ENCODE measurements at regions not wholly inside any gene's neighbourhood (a gene's known extent, or its start where the extent isn't known, plus 50 kb on each side); places are given as distances from the start of the nearest gene placed in this dataset.
A peak's percentile ranks its signal among the peaks of the same experiment; 100 is the strongest.

- H3K4me2 ChIP-seq (ENCODE audit: low read length): no peak overlapping the region
- Mint-ChIP-seq H3K4me1 (ENCODE audit: low read depth, unreplicated experiment) (no peaks in the 10 kb centered on the region), H3K27me3 (ENCODE audit: low read depth, unreplicated experiment) (no peaks in the 10 kb centered on the region), H3K4me3 (ENCODE audit: unreplicated experiment) (no peak overlapping the region), H3K27ac (ENCODE audit: unreplicated experiment) (no peak overlapping the region), H3K36me3 (ENCODE audit: low read depth, unreplicated experiment) (no peaks in the 10 kb centered on the region), H3K9me3 (ENCODE audit: unreplicated experiment) (peaks cover 6% of the 10 kb centered on the region)
- H3K4me1 ChIP-seq (ENCODE audit: insufficient read depth, low read length): no peaks in the 10 kb centered on the region
- H3K27ac ChIP-seq (ENCODE audit: low read depth, low read length): no peak overlapping the region
- H3K9me3 ChIP-seq (ENCODE audit: insufficient read depth, low read depth, low read length): no peaks in the 10 kb centered on the region
- no peaks in the 10 kb centered on the region for H3K27me3 ChIP-seq (ENCODE audit: insufficient read depth, low read length)
- H4K20me1 ChIP-seq (ENCODE audit: insufficient read depth, low read length): no peaks in the 10 kb centered on the region
- no peak for DNase-seq (ENCODE audit: low read depth)
- FAIRE-seq: no peak
- H2AFZ ChIP-seq (ENCODE audit: low read depth, low read length): no peak overlapping the region
- TF ChIP-seq EZH2 (IDR thresholded peaks at IDR 0.05; ENCODE audit: insufficient read depth, low read length) (no peak), CTCF (IDR thresholded peaks at IDR 0.05; ENCODE audit: insufficient read depth, low read depth, low read length) (no peak)
- H3K36me3 ChIP-seq (ENCODE audit: insufficient read depth, low read length): no peaks in the 10 kb centered on the region
- no peaks in the 10 kb centered on the region for H3K79me2 ChIP-seq (ENCODE audit: insufficient read depth, low read length)
- no peak overlapping the region for H3K4me3 ChIP-seq (ENCODE audit: insufficient read depth, low read depth, low read length)
- no peak overlapping the region for H3K9ac ChIP-seq (ENCODE audit: low read length)
Observed at GRCh38 chr2:144925886-144926285, 406.0 kb upstream of the ZEB2 start.

GRCh38 chr2:144924827-144925226 is 404.9 kb upstream of the ZEB2 start:
- Histone ChIP-seq H3K4me1 (ENCODE audit: insufficient read depth, low read length) (no peaks in the 10 kb centered on the region), H3K9ac (ENCODE audit: low read length) (no peak overlapping the region), H4K20me1 (ENCODE audit: insufficient read depth, low read length) (no peaks in the 10 kb centered on the region), H3K79me2 (ENCODE audit: insufficient read depth, low read length) (no peaks in the 10 kb centered on the region), H3K4me2 (ENCODE audit: low read length) (no peak overlapping the region), H3K36me3 (ENCODE audit: insufficient read depth, low read length) (no peaks in the 10 kb centered on the region), H3K27ac (ENCODE audit: low read depth, low read length) (no peak overlapping the region), H3K27me3 (ENCODE audit: insufficient read depth, low read length) (no peaks in the 10 kb centered on the region), H2AFZ (ENCODE audit: low read depth, low read length) (no peak overlapping the region), H3K9me3 (ENCODE audit: insufficient read depth, low read depth, low read length) (no peaks in the 10 kb centered on the region), H3K4me3 (ENCODE audit: insufficient read depth, low read depth, low read length) (no peak overlapping the region)
- TF ChIP-seq EZH2 (IDR thresholded peaks at IDR 0.05; ENCODE audit: insufficient read depth, low read length): no peak
- no peak for TF ChIP-seq CTCF (IDR thresholded peaks at IDR 0.05; ENCODE audit: insufficient read depth, low read depth, low read length)
- peaks cover 6% of the 10 kb centered on the region for H3K9me3 Mint-ChIP-seq (ENCODE audit: unreplicated experiment)
- DNase-seq (ENCODE audit: low read depth) (no peak), FAIRE-seq (no peak)
- H3K4me3 Mint-ChIP-seq (ENCODE audit: unreplicated experiment): no peak overlapping the region
- H3K36me3 Mint-ChIP-seq (ENCODE audit: low read depth, unreplicated experiment): no peaks in the 10 kb centered on the region
- H3K27me3 Mint-ChIP-seq (ENCODE audit: low read depth, unreplicated experiment): no peaks in the 10 kb centered on the region
- H3K4me1 Mint-ChIP-seq (ENCODE audit: low read depth, unreplicated experiment): peaks cover 2% of the 10 kb centered on the region
- H3K27ac Mint-ChIP-seq (ENCODE audit: unreplicated experiment): no peak overlapping the region

GRCh38 chr2:144922519-144922918 is 402.6 kb upstream of the ZEB2 start:
- Histone ChIP-seq H3K27me3 (ENCODE audit: insufficient read depth, low read length) (no peaks in the 10 kb centered on the region), H3K36me3 (ENCODE audit: insufficient read depth, low read length) (no peaks in the 10 kb centered on the region), H2AFZ (ENCODE audit: low read depth, low read length) (no peak overlapping the region), H3K4me2 (ENCODE audit: low read length) (no peak overlapping the region), H3K79me2 (ENCODE audit: insufficient read depth, low read length) (no peaks in the 10 kb centered on the region), H3K4me3 (ENCODE audit: insufficient read depth, low read depth, low read length) (no peak overlapping the region), H4K20me1 (ENCODE audit: insufficient read depth, low read length) (no peaks in the 10 kb centered on the region), H3K9me3 (ENCODE audit: insufficient read depth, low read depth, low read length) (no peaks in the 10 kb centered on the region), H3K9ac (ENCODE audit: low read length) (no peak overlapping the region), H3K27ac (ENCODE audit: low read depth, low read length) (no peak overlapping the region), H3K4me1 (ENCODE audit: insufficient read depth, low read length) (no peaks in the 10 kb centered on the region)
- no peak for TF ChIP-seq CTCF (IDR thresholded peaks at IDR 0.05; ENCODE audit: insufficient read depth, low read depth, low read length)
- TF ChIP-seq EZH2 (IDR thresholded peaks at IDR 0.05; ENCODE audit: insufficient read depth, low read length): no peak
- DNase-seq (ENCODE audit: low read depth): no peak
- H3K9me3 Mint-ChIP-seq (ENCODE audit: unreplicated experiment): peaks cover 6% of the 10 kb centered on the region
- no peak overlapping the region for H3K4me3 Mint-ChIP-seq (ENCODE audit: unreplicated experiment)
- no peak overlapping the region for H3K27ac Mint-ChIP-seq (ENCODE audit: unreplicated experiment)
- peaks cover 2% of the 10 kb centered on the region for H3K4me1 Mint-ChIP-seq (ENCODE audit: low read depth, unreplicated experiment)
- H3K27me3 Mint-ChIP-seq (ENCODE audit: low read depth, unreplicated experiment): no peaks in the 10 kb centered on the region
- no peaks in the 10 kb centered on the region for H3K36me3 Mint-ChIP-seq (ENCODE audit: low read depth, unreplicated experiment)
- FAIRE-seq: peak; percentile 54

All from astrocyte (in vitro differentiated cells and primary cell).